HUES48 (cell line): ENCODE measurements at regions not wholly inside any gene's neighbourhood (a gene's known extent, or its start where the extent isn't known, plus 50 kb on each side); places are given as distances from the start of the nearest gene placed in this dataset.

Experiments
- H3K27ac ChIP-seq: one replicate; pipeline ENCODE4 v1.7.0; 2013; ENCODE audit warnings: low read depth, low read length, inconsistent platforms
- H3K27me3 ChIP-seq: 2 replicates; pipeline ENCODE4 v1.6.1; 2013; ENCODE audit warnings: mild to moderate bottlenecking, low read length; ENCODE audit not compliant: control insufficient read depth, insufficient read depth
- H3K36me3 ChIP-seq: 2 replicates; pipeline ENCODE4 v1.6.1; 2013; ENCODE audit warnings: low read length; ENCODE audit not compliant: control insufficient read depth, insufficient read depth
- H3K4me1 ChIP-seq: 2 replicates; pipeline ENCODE4 v1.6.1; 2013; ENCODE audit warnings: mild to moderate bottlenecking, low read length; ENCODE audit not compliant: control insufficient read depth, insufficient read depth
- H3K4me3 ChIP-seq: 2 replicates; pipeline ENCODE4 v1.5.1; 2013; ENCODE audit warnings: mild to moderate bottlenecking, low read depth, low read length
- H3K9ac ChIP-seq: 2 replicates; pipeline ENCODE4 v1.6.1; 2013; ENCODE audit warnings: mild to moderate bottlenecking, low read depth, low read length, moderate library complexity
- H3K9me3 ChIP-seq: 2 replicates; pipeline ENCODE4 v1.6.1; 2013; ENCODE audit warnings: low read length; ENCODE audit not compliant: control insufficient read depth, insufficient read depth

DNA sequence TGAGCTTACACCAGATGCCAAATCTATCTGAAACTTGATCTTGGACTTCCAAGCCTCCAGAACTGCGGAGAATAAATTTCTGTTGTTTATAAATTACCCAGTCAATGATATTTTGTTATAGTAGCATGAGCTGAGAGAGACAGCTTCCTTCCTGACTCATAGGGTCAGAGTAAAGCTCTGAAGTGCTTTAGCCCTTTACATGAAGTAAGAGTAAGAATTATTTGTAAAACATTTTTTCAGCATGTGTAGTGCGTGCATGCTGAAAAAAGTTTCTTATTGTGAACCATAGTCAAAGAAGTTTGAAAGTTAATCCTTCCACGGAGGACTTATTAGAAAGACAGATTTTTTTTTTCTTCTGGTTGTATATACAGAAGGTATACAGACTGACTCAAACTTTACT lies 172.4 kb downstream of the DMRT2 start:
- Histone ChIP-seq H3K4me3 (no peak overlapping the region), H3K27me3 (no peaks in the 10 kb centered on the region), H3K27ac (no peak overlapping the region), H3K4me1 (no peaks in the 10 kb centered on the region), H3K9me3 (no peaks in the 10 kb centered on the region), H3K36me3 (no peaks in the 10 kb centered on the region), H3K9ac (no peak overlapping the region)

DNA sequence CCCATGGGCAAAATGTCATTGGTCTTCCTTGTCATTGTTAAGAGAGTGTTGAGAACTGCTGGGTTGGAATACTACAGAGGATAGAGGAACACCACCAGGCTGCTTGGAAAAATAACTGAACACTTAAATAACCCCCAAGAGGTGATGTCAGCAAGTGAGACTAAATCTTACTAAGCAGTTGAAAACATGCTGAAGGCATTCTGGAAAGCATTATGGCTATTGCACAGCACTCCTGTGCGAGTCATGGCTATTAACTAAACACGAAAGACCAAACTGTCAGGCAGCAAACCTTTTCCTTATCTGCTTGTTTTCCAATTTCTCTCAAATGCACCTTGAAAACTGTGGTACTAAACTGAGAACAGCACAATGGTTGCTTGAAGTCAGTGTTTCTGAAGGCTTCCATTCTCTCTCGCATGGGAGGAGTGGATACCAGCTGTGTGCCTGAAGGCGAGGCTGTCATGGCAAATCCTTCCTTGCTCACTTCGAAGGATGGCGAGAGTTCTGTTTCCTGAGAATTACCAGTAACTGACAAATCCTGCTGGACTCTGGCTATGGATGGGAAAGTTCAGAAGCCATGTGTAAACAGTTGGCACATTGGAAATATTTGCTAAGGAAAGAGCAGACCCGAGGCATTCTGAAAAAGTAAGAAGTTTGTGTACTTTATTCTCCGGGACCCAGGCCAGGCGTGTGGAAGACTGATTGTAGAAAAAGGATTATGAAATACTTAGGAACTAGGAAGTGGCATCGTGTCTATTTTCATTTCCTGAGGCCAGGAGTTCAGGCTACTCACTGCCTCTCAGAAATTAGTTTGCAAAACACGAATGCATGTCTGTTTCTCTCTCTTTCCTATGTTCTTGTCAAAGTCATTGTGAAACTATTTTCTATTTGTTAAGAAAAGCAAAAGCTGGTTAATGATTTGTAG lies 182.1 kb downstream of the DMRT2 start:
- H3K36me3 ChIP-seq, result no peaks in the 10 kb centered on the region
- no peak overlapping the region for H3K4me3 ChIP-seq
- no peaks in the 10 kb centered on the region for H3K27me3 ChIP-seq
- H3K9ac ChIP-seq, result no peak overlapping the region
- no peaks in the 10 kb centered on the region for H3K9me3 ChIP-seq
- H3K4me1 ChIP-seq, result no peaks in the 10 kb centered on the region
- no peak overlapping the region for H3K27ac ChIP-seq

DNA sequence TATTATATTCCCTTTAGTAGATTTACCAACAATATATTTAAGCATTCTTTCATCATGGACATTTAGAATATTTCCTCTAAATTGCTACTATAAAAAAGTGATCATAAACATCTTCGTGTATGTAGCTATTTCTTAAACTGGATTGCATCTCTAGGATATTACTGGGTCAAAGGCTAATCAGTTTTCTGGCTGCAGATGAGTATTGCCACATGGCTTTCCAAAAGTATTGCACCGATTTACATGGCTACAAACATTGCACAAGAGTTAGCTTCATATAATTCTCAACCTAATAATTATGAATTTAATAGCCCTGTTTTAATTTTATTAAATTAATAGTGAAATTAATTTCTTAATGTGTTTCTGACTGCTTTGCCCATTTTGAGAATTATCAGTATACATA lies 183.4 kb downstream of the DMRT2 start:
- H3K4me3 ChIP-seq, result no peak overlapping the region
- H3K4me1 ChIP-seq, result no peaks in the 10 kb centered on the region
- no peak overlapping the region for H3K27ac ChIP-seq
- no peak overlapping the region for H3K9ac ChIP-seq
- H3K27me3 ChIP-seq, result no peaks in the 10 kb centered on the region
- H3K36me3 ChIP-seq, result no peaks in the 10 kb centered on the region
- no peaks in the 10 kb centered on the region for H3K9me3 ChIP-seq

DNA sequence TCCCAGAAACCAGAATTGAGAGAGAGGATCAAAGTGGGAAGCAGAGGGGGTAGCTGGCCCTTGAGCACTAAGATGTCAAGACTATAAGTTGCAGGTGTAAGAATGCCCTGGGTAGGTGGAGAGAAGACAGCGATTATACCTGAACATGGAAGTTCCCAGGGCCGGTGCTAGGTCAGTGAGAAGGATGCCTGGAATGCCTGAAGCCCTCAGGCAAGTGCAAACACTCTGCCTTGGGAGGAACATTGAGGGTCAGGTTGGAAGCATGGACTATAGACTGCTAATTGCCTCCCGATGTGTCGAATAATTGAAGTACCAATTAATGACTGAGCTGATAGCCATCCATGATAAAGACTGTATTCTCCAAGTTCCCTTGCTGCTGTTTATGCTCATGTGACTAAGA lies 185.5 kb downstream of the DMRT2 start:
- Histone ChIP-seq H3K9ac (no peak overlapping the region), H3K36me3 (no peaks in the 10 kb centered on the region), H3K4me1 (no peaks in the 10 kb centered on the region), H3K9me3 (no peaks in the 10 kb centered on the region), H3K4me3 (no peak overlapping the region), H3K27ac (no peak overlapping the region), H3K27me3 (no peaks in the 10 kb centered on the region)

DNA sequence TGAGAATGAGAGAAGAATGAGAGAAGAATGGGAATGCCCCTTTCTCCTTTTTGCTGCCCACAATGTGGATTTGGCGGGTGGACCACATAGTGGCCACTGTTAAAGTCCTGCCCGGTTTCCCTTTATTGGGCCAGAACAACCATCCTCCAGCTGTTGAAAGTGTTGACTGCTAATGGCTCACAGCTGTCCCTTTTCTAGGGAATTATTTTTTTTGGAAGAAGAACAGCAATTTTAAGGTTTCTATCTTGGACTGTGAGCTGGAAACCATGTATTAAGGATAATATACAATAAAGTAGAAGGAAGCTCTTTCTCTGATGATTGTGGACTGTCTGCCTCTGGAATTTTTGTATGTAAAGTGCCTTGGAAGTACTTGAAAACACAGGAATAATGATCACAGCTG lies 185.9 kb downstream of the DMRT2 start:
- no peak overlapping the region for H3K4me3 ChIP-seq

DNA sequence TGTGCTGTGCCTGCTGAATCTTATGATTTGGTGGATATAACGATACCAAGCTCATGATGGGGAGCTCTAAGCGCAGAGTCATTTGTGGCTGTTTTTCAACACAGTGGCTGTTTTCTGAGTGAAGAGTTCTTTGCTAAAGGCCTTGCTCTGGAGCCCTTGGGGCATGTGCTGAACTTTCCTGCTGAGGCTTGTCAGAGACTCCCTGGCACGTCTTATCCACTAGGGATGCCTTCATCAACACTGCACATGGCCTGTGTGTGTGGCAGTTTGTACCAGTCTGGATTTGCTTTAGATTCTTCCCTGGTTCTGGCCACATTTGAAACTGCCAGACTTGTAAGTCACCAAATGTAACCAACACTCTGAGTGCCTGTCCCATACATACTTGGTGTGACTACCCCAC lies 188.2 kb downstream of the DMRT2 start:
- Histone ChIP-seq H3K9ac (no peak overlapping the region; the same call in 1 of the 2 replicates), H3K27ac (no peak overlapping the region), H3K4me1 (no peaks in the 10 kb centered on the region), H3K36me3 (no peaks in the 10 kb centered on the region), H3K4me3 (no peak overlapping the region), H3K9me3 (no peaks in the 10 kb centered on the region), H3K27me3 (no peaks in the 10 kb centered on the region)

More for the DNA sequence above, 185.9 kb downstream of the DMRT2 start:
- H3K4me1 ChIP-seq, result no peaks in the 10 kb centered on the region
- H3K9me3 ChIP-seq, result no peaks in the 10 kb centered on the region
- H3K36me3 ChIP-seq, result no peaks in the 10 kb centered on the region
- no peak overlapping the region for H3K9ac ChIP-seq
- H3K27ac ChIP-seq, result no peak overlapping the region
- H3K27me3 ChIP-seq, result no peaks in the 10 kb centered on the region

DNA sequence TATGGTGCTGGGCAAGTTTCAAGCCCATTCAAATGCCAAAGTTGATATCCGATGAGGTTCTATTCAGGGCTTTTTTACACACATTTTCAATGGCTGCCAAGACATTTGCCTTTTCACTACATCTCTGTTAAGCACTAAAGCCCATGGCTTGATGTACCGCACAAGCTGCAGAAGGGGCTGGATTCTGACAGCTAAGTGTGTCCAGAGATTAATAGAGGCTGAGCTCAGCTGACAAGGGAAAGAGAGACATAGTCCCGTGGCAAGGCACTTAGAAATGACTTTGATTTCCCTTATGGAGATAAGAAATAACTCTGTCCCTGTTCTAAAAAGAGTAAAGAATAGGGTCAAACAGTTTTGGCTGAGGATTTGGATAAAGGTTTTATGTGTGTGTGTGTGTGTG lies 198.6 kb downstream of the DMRT2 start:
- no peak overlapping the region for H3K4me3 ChIP-seq
- no peak overlapping the region for H3K9ac ChIP-seq
- H3K36me3 ChIP-seq, result no peaks in the 10 kb centered on the region
- no peaks in the 10 kb centered on the region for H3K9me3 ChIP-seq
- no peaks in the 10 kb centered on the region for H3K4me1 ChIP-seq
- H3K27ac ChIP-seq, result no peak overlapping the region
- no peaks in the 10 kb centered on the region for H3K27me3 ChIP-seq

DNA sequence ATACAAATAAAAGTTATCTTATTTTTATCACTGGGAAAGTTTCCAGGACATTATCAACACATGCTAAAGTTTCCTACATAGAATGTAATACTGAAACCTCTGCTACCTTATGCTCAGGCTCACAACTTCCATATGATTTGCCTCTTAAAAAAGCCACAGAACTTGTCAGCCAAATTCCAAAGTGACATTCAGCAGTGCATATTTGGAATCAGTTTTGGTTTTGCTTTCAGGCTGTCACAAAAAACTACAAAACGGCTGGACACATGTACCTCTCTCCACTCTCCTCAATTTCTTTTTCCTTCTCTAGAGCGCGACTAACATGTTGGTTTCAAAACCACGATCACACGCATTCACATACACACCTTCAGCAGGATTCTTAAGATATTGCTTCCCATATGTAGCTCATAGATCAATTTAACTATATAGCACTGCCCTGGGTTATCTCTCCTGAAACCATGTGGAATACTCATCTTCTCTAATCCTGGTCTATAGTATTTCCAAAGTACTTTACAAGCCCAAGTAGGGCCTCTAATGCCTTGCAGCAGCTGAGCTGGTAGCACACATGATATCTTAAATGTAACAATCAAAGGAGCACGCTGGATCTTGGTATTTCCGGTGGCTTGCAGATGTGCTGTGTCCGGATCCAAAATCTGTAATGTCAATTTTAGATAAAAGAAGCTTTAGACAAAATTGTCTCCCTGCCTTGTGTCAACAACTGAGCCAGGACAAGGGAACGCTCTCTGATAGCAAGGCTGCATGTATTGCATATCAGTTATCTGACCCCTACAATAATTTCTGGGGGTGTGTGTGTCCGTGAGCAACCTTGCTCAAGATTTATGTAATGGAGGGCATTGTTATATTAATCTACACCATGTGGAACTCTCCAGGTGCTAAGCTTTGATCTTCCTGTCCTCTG lies 203.2 kb downstream of the DMRT2 start:
- Histone ChIP-seq H3K9me3 (no peaks in the 10 kb centered on the region), H3K27me3 (no peaks in the 10 kb centered on the region)

DNA sequence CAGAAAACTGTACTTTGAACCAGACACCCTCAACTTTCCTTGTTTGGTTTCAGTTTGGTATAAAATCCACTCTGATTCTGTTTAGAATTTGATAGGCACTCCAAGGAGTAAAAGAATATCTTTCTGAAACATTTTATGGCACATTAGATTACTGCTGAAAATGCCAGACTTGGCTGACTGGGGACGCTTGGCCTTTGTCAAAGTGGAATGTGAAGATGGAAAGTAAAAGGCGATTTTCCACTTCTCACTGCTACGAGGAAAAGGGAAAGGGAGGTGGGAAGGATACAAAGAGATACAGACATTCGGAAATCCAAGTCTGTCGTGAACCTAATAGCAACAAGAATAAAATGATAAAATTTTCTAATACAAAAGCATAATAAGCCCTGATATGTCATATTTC lies 203.9 kb downstream of the DMRT2 start:
- H3K27ac ChIP-seq, result no peak overlapping the region
- no peaks in the 10 kb centered on the region for H3K9me3 ChIP-seq
- H3K4me3 ChIP-seq, result no peak overlapping the region
- no peaks in the 10 kb centered on the region for H3K27me3 ChIP-seq
- H3K9ac ChIP-seq, result no peak overlapping the region
- H3K4me1 ChIP-seq, result no peaks in the 10 kb centered on the region
- H3K36me3 ChIP-seq, result no peaks in the 10 kb centered on the region

More for the DNA sequence above, 203.2 kb downstream of the DMRT2 start:
- Histone ChIP-seq H3K4me3 (no peak overlapping the region), H3K4me1 (no peaks in the 10 kb centered on the region), H3K9ac (no peak overlapping the region), H3K36me3 (no peaks in the 10 kb centered on the region), H3K27ac (no peak overlapping the region)

DNA sequence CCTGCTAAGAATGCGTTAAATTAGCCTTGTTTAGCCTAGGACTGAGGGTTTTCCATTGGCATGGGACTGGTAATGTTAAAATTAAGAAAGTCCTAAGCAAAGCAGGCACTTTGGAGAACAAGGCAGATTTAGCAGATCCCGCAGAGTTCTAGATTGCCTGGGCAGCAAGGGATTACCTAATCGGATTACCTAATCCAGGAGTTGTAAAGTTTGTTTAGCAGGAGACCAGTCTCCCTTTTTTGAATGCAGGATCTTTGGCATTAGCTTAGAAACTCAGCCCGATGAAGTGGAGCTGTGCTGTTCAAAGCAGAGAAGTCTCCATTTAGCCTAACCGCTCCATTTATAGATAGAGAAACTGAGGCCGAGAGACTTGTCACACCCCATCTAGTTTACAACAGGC lies 206.0 kb downstream of the DMRT2 start:
- Histone ChIP-seq H3K27me3 (no peaks in the 10 kb centered on the region), H3K27ac (no peak overlapping the region), H3K4me1 (no peaks in the 10 kb centered on the region), H3K9ac (no peak overlapping the region), H3K4me3 (no peak overlapping the region), H3K36me3 (no peaks in the 10 kb centered on the region), H3K9me3 (no peaks in the 10 kb centered on the region)

DNA sequence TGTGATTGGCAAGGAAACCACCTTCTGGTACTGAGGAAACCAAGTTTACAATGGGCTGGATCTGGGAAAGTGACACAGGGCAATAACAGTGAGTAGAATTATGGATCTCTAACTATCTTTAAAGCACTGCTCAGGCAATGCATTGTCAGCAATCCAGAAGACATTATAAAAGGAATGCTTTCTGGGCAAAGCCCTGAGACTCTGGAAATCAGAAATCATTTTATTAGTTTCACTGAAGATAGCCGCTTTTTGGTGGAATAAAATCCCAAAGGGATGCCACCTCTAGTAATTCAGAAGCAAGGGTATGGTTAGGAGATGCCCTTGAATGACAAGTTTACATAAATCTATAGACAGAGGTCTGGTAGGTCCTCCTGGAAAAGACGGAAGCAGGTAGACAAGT lies 211.1 kb downstream of the DMRT2 start:
- H3K4me3 ChIP-seq, result no peak overlapping the region
- H3K36me3 ChIP-seq, result no peaks in the 10 kb centered on the region
- H3K27ac ChIP-seq, result no peak overlapping the region
- H3K4me1 ChIP-seq, result no peaks in the 10 kb centered on the region
- no peak overlapping the region for H3K9ac ChIP-seq
- no peaks in the 10 kb centered on the region for H3K9me3 ChIP-seq
- H3K27me3 ChIP-seq, result no peaks in the 10 kb centered on the region
